ENCODE measurements at regions not wholly inside any gene's neighbourhood (a gene's known extent, or its start where the extent isn't known, plus 50 kb on each side); places are given as distances from the start of the nearest gene placed in this dataset.

DNA sequence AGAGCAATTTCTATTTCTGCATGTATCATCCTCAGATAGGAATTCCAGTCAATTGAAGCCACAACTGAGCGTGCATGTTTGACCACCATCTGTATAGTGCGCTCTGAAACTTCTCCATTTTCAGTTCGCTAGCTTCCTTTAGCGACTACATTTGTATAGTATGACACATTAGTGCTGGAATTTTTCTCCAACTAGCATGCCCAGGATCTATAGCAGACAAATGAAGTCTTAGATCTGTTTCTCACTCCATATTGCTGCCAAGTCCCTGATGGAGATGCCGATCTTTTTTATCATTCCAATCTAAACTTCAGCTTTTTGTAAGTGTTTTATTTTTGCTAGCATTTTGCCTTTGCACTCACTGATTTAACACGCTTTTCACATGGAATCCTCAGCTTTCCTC is 774.8 kb upstream of the TENM3 start:
- H3K36me3 ChIP-seq (ENCODE audit: control insufficient read depth in 1 of 2, insufficient read depth in 2 of 2, low read length in 2 of 2): no peaks in the 10 kb centered on the region
- H3K4me2 ChIP-seq (ENCODE audit: low read length): no peak overlapping the region
- no peaks in the 10 kb centered on the region for H3K9me2 ChIP-seq (ENCODE audit: insufficient read depth)
- BruUV-seq (replicated peaks): no TSS peak
- no peaks in the 10 kb centered on the region for H3K4me1 ChIP-seq (ENCODE audit: control insufficient read depth in 1 of 2, insufficient read depth in 2 of 2, low read length in 2 of 2)
- H3K27me3 ChIP-seq (ENCODE audit: insufficient read depth, low read length): no peaks in the 10 kb centered on the region
- ChIA-PET CTCF (no interaction called here), RAD21 (ENCODE audit: low non-redundant PET in 1 of 2, low total read pairs in 2 of 2, uncharacterized antibody in 2 of 2, unreplicated experiment in 2 of 2) (no interaction called here), POLR2A (no interaction called here)
- no peaks in the 10 kb centered on the region for H3K9me3 ChIP-seq (ENCODE audit: control insufficient read depth in 1 of 2, insufficient read depth in 1 of 2, low read depth in 1 of 2, low read length in 2 of 2)
- H3K4me3 ChIP-seq (replicated peaks in 1 of 2; ENCODE audit: low read depth in 1 of 2, low read length in 2 of 2): no peak overlapping the region
- no peaks in the 10 kb centered on the region for H4K20me1 ChIP-seq (ENCODE audit: insufficient read depth)
- H3K79me2 ChIP-seq (ENCODE audit: insufficient read depth, low read length): no peaks in the 10 kb centered on the region
- DNase-seq (ENCODE audit: low read depth, low spot score) (no peak), ATAC-seq (no peak)
- TF ChIP-seq SP1 (IDR thresholded peaks at IDR 0.05; ENCODE audit: low read depth) (no peak), ZFX (IDR thresholded peaks at IDR 0.05) (no peak), TCF7L2 (IDR thresholded peaks at IDR 0.05; ENCODE audit: borderline replicate concordance, extremely low read depth, insufficient read depth, insufficient read length) (no peak), CTCF (IDR thresholded peaks at IDR 0.05 in 2 of 3, conservative IDR thresholded peaks at IDR 0.05 in 1 of 3; ENCODE audit: borderline replicate concordance in 1 of 3, insufficient read depth in 1 of 3, low read depth in 2 of 3, low read length in 2 of 3) (no peak), MAX (IDR thresholded peaks at IDR 0.05) (no peak)
- no peak overlapping the region for H3K27ac ChIP-seq (ENCODE audit: low read depth, low read length)
- no peak overlapping the region for H3K9ac ChIP-seq (ENCODE audit: low read length)
- H2AFZ ChIP-seq (ENCODE audit: low read depth, low read length, poor library complexity, severe bottlenecking): no peak overlapping the region
- intact Hi-C loops (cut with micrococcal nuclease): no loop called here

DNA sequence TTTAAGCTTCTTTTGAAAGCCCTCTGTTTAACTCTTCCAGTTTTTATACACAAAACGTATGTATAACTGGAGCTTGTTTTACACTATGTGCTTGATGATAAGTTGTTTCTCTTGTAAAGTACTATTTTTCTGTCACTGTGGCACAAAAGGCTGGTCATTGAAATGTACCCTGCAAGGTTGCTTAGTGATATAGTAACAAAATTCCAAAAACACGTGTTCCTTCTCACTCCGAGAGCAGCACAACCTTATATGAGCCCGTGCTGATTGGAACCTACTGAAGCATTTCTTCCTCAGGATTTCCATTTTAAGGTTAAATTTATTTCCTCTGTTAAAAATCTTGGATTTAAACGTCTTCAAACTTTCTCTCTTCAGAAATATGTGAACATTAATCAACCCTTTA is 772.9 kb upstream of the TENM3 start:
- ChIA-PET CTCF (no interaction called here), POLR2A (no interaction called here), RAD21 (ENCODE audit: low non-redundant PET in 1 of 2, low total read pairs in 2 of 2, uncharacterized antibody in 2 of 2, unreplicated experiment in 2 of 2) (no interaction called here)
- no peak for ATAC-seq
- no peak for TF ChIP-seq RAD21 (IDR thresholded peaks at IDR 0.05; ENCODE audit: low read depth)
- Histone ChIP-seq H3K4me2 (ENCODE audit: low read length) (no peak overlapping the region), H3K4me3 (replicated peaks in 1 of 2; ENCODE audit: low read depth in 1 of 2, low read length in 2 of 2) (no peak overlapping the region), H3K4me1 (ENCODE audit: control insufficient read depth in 1 of 2, insufficient read depth in 2 of 2, low read length in 2 of 2) (no peaks in the 10 kb centered on the region), H3K36me3 (ENCODE audit: control insufficient read depth in 1 of 2, insufficient read depth in 2 of 2, low read length in 2 of 2) (no peaks in the 10 kb centered on the region), H3K9ac (ENCODE audit: low read length) (no peak overlapping the region), H4K20me1 (ENCODE audit: insufficient read depth) (no peaks in the 10 kb centered on the region), H2AFZ (ENCODE audit: low read depth, low read length, poor library complexity, severe bottlenecking) (no peak overlapping the region), H3K9me3 (ENCODE audit: control insufficient read depth in 1 of 2, insufficient read depth in 1 of 2, low read depth in 1 of 2, low read length in 2 of 2) (no peaks in the 10 kb centered on the region), H3K27me3 (ENCODE audit: insufficient read depth, low read length) (0 out of 2 replicates have a peak, but pooled peaks cover 4% of the 10 kb centered on the region), H3K79me2 (ENCODE audit: insufficient read depth, low read length) (no peaks in the 10 kb centered on the region), H3K27ac (ENCODE audit: low read depth, low read length) (no peak overlapping the region), H3K9me2 (ENCODE audit: insufficient read depth) (no peaks in the 10 kb centered on the region)
- intact Hi-C loops (cut with micrococcal nuclease): no loop called here
- BruUV-seq (replicated peaks): no TSS peak
- no peak for DNase-seq (ENCODE audit: low read depth, low spot score)

Data from HCT116 (cell line).